RPMI7951 (cell line): ENCODE measurements at regions not wholly inside any gene's neighbourhood (a gene's known extent, or its start where the extent isn't known, plus 50 kb on each side); places are given as distances from the start of the nearest gene placed in this dataset.
A peak's percentile ranks its signal among the peaks of the same experiment; 100 is the strongest.

Experiments used
- DNase-seq: peaks from one replicate; pipeline ENCODE4 v3.0.0-alpha.2; 2012; ENCODE audit warnings: low read depth

DNA sequence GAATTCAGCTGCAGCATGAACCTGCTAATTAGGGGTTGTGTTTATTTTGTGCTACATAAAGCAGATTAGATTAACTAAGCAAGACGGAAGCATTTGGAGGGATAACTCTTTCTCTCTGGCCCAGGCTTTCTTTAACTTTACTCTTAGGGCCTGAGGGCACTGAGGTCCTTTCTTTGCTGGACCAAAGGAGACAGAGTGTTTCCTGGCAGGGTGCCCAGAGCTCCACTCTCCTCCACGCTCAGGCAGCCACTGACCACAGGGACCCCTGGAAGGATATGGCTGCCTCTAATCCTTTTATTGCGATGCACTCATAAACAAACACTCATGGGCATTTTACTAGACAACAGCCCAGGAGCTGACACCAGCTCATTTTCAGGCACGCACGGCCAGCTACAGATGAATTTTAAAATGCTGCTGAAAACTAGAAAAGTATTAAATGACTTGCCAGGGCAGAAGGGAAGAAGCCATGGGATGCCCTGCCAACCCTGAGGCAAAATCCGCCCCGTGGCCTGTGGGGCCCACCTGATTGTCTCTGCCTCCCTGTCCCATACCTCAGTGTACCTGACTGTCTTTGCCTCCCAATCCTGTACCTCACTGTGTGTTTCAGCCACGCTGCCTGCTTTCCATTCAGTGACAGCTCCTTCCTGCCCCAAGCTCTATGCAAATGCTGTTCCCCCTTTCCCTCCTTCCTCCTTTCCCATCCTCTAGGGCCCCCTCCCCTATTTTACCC, 192.6 kb upstream of the NAV2 start:
- DNase-seq = peak; percentile 30

DNA sequence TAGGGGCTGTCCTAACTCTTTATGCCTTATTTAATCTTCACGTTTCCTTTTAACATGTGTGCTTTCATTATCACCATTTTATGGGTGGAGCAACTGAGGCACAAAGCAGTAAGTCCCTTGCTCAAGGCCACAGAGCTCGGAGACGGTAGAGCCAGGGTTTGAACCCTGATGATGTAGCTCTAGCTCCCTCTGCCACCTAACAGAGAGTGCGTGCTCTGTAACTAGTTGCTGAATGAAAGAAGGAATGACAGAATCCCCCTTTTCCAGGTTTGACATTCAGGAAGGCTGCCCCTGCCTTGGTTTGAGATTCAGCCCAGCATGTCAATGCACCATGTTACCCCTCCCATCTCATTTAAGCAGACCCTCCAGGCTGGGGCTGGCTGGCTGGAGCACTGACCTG, 193.3 kb upstream of the NAV2 start:
- DNase-seq = no peak

DNA sequence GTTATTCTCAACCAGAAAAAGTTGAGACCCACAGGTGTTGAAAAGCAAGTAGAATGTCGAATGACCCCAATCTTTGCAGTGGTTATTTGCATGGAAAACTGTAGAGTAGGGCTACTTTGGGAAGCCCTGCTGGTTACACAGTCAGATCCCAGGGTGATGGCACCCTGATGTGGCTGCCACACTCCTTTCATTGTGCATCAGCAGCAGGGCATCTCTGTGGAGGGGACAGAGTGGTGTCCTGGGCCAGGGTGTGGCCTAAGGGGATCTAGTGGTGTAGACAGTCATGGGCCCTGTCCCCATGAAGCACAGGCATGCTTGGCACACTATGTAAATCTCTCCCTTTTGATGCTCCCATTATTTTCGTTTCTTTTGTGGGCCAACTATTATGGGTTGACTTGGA, 199.4 kb upstream of the NAV2 start:
- DNase-seq = no peak

DNA sequence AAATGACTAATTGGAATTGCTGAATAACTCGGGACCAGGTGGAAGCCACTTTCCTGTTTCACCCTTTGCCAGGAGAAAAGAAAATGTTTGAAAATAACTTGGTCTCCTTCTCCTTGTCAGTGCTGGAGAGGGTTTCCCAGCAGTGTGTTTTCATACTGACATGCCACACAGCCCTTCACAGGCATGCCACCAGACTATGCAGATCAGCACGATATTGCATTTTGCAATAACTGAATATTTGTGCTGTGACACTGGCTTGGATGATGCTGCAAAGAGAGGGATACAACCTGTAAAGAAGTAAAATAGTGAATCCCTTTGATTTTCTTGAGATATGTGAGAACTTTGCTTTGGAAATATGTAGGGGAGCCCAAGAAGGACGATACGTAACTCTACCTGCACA, 200.0 kb upstream of the NAV2 start:
- no peak for DNase-seq

DNA sequence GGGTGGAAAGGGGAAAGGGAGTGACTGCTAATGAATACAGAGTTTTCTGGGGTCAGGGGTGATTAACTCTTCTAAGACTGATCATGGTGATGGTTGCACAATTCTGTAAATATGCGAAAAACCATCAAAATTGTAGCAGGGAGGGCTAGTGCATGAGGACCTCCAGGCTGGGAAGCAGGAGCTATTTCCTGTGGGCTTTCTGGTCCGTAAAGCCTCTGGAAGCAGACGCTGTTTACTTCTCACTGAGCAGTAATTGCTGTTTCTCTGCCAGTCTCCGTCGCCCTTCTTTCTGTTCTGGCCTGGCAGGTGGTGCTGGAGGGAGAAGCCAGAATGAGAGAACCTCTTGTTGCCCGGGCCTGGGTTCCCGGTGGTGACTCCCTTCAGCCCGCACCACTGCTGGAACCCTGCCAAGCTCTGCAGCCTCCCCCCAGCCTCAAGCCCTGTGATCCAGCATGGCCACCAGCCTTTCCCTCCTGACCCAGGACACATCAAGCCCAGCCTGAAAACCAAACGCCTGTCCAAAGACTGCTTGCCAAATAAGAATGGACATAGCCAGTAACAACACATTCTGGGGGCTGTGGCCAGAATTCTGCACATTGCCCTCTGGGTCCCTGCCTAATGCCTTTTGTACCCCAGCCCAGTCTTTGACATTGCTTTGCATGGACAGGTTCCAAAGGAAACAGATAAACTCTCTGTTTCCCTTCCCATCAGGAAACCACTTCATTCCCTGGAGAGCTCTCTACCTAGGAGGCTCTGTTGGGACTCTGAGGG, 201.0 kb upstream of the NAV2 start:
- DNase-seq = no peak

DNA sequence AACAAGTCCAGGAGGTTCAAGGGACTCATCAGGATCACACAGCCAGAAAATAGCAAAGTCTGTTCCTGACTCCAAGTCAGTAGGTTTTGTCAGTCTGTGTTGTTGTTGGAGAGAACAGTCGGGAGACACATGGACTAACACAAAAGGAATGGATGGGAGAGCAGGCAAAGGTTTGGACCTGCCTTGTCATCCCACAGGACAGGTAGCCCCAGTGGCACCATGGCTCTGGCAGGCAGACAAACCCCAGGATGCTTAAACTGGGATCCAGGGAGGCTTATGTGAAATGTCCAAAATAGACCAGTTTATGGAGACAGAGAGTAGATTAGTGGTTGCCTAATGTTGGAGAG, 201.6 kb upstream of the NAV2 start:
- DNase-seq = no peak

DNA sequence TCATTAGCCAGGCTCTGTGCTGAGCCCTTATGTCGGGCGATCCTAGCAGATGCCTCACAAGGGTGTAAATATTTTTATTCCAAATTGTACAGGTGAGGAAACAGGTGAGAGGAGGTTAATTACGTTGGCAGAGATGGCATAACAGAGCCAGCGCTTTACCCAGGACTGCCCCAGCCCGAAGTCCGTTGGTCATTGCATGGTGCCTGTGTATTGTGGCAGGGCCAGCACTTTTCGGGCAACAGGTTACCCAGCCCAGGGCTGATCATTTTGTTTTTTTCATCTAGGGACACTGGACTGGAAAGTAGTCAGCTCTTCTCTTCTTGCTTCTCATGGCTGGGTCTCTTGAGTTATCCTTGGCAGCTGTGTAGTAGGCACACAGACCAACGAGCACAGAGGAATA, 202.2 kb upstream of the NAV2 start:
- no peak for DNase-seq

DNA sequence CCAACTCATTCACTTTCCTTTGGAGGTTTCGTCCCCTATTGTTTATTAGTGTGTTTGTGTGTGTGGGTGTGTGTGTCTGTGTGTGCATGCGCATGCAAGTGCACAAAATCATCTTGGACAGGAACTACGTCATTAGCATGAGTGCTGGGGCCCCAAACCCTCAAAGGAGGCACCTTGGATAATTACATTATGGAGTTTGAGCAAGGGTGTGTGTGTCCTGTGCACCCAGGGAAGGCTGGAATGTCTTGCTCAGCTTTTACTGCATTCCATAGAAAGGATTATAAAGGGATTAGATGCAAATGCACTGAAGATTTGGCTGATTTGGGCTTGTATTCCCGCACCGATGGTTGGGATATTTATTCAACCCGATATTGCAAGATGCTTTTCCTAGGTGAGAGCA, 203.4 kb upstream of the NAV2 start:
- no peak for DNase-seq

DNA sequence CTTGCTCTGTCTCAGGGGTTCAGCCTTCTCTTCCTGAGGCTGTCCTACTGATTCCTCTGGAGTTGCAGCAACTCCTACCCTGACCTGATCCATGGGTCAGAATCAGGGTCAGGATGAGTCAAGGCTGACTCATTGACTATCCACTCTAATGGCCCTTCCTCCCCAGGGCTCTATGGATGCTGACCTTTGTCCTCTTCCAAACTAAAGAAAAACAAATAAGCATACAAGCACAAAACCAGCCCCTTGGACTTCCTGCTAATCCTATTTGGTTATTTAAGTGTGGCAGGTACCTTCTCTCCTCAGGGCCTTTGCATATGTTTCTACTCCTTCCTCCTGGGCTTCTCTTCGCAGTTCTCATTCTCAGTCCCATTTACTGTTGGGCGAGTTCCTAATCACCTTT, 204.5 kb upstream of the NAV2 start:
- peak; percentile 27 for DNase-seq

DNA sequence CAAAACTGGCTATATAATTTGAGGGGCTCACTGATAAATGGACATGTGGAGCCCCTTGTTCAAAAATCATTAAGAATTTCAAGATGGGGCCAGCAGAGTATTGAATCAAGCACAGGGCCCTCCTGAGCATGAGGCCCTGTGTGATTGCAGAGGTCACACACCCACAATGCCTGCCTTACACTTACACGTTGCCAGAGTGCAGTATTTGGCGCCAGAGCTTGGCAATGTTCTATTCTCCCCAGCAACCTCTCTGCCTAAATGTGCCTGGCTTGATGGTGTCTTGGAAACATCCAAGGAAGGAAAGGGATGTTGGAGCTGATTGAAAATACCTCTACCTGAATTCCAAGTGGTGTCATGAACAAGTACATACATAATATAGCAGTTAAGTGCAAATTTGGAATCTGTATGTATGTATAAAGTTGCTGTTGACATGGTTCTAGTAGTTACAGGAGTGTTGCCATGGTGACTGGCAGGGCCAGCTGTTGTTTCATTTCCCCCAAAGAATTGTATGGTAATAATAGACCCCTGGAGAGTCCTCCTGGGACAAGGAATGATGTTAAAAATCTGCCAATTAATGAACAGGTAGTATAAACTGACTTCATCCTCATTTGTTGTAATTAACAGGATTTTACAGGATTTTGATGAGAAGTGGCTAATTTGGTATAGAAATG, 205.7 kb upstream of the NAV2 start:
- no peak for DNase-seq

DNA sequence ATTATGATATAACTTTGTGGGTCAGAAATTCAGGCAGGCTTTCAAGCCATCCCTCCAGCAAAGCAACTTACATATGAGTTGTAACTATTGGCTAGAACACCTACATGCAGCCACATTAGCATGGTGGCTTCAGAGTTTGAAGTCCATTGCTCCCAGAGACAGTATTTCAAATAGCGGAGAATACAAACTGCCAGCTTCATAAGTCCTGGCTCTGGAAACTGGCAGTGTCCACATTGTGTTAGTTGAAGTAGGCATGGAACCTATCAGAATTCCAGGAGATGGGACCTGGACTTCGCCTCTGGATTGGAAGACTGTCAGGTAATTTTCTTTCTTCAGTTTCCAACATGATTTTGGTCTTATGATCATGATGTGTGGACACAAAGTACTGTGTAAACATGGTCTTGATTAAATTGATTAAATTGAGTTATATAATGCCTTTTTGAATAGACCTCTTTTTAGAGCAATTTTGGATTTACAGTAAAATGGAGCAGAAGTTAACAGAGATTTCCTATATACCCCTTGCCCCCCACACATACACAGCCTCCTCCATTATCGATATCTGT, 209.9 kb upstream of the NAV2 start:
- DNase-seq = no peak

DNA sequence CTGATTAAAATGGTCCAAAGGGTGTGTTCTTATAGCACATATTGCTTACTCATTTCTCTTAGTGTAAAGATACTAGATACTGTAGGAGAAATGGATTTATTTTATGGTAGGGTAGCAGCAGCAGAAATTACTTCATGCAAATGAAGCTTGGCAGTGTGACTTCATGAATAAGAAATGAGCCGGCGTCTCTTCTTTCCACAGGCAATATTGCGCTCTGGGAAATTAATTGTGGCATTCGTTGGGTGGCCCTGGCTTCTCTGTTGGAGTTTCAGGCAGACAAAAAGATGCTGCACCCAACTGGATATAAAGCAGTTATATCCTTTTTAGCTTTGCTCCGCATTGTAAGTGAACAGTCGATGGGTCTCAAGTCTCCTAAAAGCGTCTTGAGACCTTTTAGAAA, 211.0 kb upstream of the NAV2 start:
- DNase-seq = no peak

DNA sequence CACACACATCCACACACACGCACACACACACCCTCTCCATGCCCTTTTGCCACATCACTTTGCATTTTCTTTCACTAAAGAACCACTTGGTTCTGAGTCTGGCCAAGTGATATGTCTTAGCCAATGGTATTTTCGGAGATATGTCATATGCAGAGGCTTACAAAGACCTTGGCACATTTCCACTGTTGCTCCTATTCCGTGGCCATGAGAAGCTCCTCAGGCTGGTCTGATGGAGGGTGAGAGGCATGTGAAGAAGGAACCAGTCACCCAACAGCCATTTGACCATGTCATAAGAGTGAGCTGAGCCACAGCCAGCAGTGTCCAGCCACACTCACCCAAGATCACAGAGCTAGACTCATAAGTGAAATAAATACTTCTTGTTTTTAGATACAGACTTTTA, 212.6 kb upstream of the NAV2 start:
- DNase-seq = peak; percentile 2

DNA sequence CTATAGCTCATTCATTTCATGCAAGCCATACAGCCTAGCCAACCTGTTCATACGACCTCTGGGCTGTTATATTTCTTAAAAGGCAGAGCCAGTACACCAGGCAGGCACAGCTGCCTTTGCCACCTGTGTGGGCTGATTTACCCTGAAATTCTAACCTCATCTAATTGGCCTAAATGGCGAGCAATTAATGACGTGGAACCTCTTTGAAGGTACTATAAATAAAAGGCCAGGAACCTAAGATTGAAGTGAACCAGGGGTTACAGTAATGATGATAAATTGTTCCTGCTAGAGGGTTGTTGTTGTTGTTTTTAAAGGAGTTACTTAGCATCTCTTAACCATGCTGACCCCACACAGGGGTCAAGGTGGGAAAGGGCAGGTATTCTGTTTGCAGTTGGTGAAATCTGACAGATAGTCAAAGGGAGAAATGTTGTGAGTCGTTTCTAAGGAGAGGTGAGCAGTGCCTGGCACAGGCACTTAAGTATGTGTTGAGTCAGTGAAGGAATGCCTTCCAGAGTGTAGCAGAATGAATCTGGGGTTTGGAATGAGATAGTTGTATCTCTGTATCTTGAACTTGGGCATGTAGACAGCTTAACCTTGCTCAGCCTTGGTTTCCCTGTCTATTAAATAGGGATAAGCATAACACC, 213.5 kb upstream of the NAV2 start:
- no peak for DNase-seq

DNA sequence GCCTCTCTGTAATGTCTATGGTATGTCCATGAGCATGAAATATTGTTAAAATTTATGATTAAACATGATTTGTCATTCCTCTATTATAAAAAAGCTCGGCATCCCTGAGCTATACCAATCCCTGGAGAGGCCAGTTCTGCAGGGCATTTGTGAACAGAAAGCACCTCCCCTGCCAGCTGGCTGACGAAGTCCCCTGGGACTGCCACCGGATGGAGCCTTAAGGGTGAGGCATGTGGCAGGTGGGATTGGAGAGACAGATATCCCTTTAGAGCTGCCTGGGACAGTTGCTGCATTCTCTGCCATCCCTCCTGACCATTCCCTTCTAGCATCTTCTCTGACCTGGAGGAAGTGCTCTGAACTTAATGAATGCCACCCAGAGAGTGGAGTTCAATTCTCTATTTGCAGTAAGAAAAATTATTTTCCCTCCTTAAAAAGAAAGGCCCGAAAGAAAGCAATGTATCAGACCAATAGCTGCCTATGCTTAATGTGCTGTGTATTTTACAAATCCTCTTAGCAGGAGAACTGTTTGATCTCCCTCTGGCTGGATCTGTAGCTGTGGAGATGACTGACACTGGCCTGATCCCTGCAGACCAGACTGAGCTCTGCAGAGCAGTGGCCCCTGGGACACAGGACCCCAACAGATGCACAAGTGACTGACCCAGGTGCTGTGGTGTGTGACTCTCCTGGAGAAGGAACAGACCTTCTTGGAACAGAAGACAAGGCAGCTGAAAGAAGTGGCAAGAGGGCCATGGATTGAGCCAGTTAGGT, 219.0 kb upstream of the NAV2 start:
- no peak for DNase-seq

DNA sequence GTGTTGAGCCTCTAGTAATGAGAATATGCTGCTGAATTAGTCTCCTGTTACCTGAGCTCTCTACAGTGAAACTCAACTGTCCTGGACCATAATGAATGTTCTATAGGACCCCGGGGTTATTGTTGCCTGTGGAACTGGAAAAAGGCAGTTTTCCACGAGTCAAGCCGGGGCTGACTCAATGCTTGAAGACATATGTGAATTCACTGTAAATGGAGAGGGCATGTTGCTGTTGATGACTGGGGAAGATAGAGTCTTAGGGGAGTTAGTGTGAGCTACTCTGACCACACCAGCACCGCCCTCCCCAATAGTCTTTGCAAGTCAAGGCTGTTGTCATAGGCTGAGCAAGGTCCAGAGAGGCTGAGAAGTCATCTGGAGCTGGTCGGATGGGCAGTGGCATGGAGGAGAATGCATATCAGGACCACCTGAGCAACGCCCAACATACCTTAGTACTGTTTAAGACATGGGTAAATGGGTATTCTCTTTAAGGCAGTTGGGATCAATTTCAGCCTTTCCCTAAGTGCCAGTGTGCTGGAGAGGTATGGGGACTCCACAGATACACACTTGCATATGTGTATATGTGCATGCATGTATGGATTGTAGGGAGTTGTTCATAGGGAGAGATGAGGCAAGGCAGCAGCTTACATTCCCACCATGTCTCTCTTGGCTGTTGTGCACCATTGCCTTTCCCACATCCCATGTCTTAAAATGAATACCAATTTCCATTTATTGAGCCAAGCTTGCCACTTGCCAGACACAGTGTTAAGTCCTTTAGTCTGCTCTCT, 230.1 kb upstream of the NAV2 start:
- DNase-seq = no peak

DNA sequence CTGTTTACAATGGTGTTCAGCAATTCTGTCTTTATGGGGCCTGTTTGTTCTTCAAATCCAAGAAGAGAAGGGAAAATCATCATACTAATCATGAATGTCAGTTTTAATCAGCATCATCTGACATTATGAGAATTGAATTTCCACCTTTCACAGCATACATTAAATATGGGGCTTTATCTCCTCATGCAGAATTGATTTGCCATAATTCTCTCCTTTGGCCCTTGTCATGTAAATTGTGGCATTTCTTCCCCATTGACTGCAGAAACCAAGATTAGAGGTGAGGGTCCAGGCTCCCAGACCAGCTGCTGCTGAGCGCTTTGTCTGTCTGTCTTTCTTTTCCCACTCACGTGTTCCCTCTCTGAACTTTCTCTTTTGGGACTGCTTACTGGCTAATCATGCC, 232.1 kb upstream of the NAV2 start:
- DNase-seq = no peak

DNA sequence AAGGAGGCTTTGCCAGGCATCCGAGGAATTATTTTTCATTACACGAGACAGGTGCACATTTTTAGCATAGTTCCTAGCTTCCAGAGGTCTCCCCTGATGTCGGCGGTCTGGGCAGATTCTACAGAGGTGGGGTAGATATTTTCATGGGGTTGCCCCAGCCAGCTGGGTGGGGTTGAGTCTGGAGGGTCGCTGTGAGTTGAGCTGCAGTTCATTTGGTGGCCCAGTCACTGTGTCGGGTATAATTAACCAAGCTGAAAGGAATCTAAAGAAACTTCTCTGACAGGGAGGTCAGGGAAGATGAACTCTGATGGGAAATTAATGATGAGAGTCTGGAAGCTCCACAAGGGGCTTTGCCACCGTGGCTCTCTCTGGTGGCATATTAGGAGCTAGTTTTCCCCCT, 233.7 kb upstream of the NAV2 start:
- DNase-seq = no peak

DNA sequence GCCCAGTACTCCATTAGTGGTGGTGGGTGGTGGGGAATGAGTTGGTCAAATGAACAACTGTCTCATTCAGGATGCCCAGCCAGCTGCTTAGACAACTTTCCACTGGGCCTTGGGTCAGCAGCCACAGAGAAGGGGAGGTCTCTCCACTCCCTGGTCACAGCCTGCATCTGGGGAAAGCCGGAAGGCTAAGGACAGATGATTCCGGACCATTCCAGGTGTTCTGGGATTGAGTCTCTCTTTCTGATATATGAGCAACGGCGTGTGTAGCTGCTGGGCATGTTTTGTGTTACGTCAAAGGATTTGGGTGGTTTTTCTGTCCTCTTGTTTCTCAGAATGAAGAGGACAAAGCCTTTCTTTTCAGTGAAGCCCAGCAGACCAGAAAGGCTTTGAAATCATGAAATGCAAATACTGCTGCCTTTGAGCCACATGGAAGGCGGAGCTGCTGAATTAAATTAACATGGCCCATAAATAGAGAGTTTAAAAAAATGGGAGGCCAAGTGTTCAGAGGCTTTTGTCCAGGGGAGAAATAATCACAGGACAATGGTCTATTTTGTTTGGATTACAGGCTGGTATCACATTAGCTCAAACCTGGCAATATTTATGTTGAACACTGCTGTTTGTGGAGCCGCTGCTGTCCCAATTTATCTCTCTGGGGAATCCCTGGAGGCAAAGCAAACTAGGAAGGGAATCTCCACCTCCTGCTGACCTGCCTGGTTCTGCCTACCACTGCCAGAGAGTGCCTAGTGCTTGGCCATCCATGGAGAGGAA, 234.4 kb upstream of the E2F8 start:
- DNase-seq = peak; percentile 35

DNA sequence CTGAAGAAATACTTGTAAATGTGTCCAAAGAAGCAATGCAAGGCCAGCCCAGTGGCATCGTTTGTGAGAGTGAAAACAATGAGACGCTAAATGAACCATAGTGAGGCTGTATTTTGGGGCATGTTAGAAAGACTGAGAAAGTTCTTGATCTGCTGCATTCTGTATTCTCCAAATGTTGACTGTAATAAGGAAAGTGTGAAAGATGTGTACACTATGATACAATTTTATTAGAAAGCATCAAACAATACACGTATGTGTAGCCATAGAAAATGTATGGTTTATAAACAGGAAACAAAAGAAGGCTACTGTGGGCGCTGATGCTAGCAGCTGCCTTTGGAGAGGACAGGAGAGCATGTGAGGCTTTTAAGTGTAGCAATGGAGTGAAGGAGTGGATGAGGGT, 233.5 kb upstream of the E2F8 start:
- DNase-seq = no peak
